Spleen (tissue), 7 donors: ENCODE measurements at regions not wholly inside any gene's neighbourhood (a gene's known extent, or its start where the extent isn't known, plus 50 kb on each side); places are given as distances from the start of the nearest gene placed in this dataset.

ENCODE experiments used
- CTCF ChIP-seq, 11 experiments: fragments of 200-600 bp in 7 of 11; fragments of 450-650 bp in 4 of 11; sonication (generic) in 4 of 11; IDR thresholded peaks in 8 of 11; conservative IDR thresholded peaks in 3 of 11; 1 replicate in 7 of 11; 2 replicates in 4 of 11; pipeline versions ENCODE4 v1.4.0 to v1.8.0; 2016 to 2021; ENCODE audit warnings: antibody characterized with exemption in 11 of 11, inconsistent platforms in 4 of 11, mild to moderate bottlenecking in 1 of 11
- POLR2A ChIP-seq, 3 donors: fragments of 450-650 bp; IDR thresholded peaks; one replicate each; pipeline ENCODE4 v1.5.1; 2017; ENCODE audit warnings: antibody characterized with exemption in 3 of 3, mild to moderate bottlenecking in 1 of 3
- POLR2AphosphoS5 ChIP-seq, 3 donors: sonication (generic); formaldehyde crosslinking; IDR thresholded peaks; one replicate each; pipeline ENCODE4 v1.5.1; 2017; ENCODE audit warnings: antibody characterized with exemption in 3 of 3
- donor health status: DM: no; HTN: no; CAD: no; lungs with moderate emphysema.
- donor health status: DM: no; HTN: no; CAD: no.
- donor health status: DM: no; HTN: no; CAD: no.

DNA sequence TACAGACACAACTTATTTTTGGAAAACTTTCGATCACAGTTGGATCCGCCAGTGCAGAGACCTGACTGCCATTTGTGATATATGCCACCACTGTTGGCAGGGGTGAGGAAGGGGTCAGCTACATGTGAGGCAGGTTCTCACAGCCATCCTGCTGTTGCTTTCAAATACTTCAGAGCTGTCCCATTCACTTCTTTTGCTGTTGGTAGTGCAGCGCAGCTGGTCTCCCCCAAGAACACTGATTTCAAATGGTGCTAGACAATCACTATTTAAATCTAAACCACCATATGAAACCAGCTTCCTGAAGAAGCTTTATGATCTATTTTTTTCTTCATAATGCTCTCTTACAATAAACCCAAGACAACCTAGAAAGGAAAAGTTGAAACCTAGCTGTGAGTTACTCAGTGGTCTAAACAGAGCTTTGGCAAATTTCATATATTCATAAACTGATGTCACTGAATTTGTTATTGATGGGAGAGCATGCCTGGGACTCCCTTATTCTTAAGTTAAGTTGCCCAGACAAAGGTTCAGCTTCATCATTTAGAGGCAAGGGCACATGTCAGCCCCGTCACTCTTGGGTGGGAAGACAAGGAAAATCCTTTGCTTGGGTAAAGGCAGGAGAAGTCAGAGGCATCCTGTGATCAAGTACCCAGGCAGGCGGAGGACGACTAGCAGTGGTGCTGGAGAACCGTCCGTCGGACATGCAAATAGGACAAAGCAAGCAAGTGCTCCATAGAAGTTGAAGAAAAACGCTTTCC is 143.4 kb upstream of the KLF14 start:
- TF ChIP-seq POLR2A (IDR thresholded peaks at IDR 0.05) (no peak), CTCF (IDR thresholded peaks at IDR 0.05 in 8 of 11, conservative IDR thresholded peaks at IDR 0.05 in 3 of 11) (no peak), POLR2AphosphoS5 (IDR thresholded peaks at IDR 0.05) (peak in 1 of 3 donors; percentile 45)
